ENCODE measurements at regions not wholly inside any gene's neighbourhood (a gene's known extent, or its start where the extent isn't known, plus 50 kb on each side); places are given as distances from the start of the nearest gene placed in this dataset.

- intact Hi-C loops (cut with DNase I): no loop called here
- ATAC-seq (no peak), DNase-seq (no peak)
- Histone ChIP-seq H3K27ac (no peak overlapping the region), H3K4me1 (no peaks in the 10 kb centered on the region), H3K4me3 (no peak overlapping the region), H3K9me3 (no peaks in the 10 kb centered on the region), H3K27me3 (no peaks in the 10 kb centered on the region), H3K36me3 (no peaks in the 10 kb centered on the region)
- TF ChIP-seq CTCF (IDR thresholded peaks at IDR 0.05): no peak
Observed at GRCh38 chr12:63023926-63024325, 89.0 kb upstream of the PPM1H start.

- TF ChIP-seq CTCF (IDR thresholded peaks at IDR 0.05): no peak
- intact Hi-C loops (cut with DNase I): no loop called here
- no peak overlapping the region for H3K27ac ChIP-seq
- ATAC-seq: no peak
- no peaks in the 10 kb centered on the region for H3K4me1 ChIP-seq
- DNase-seq: no peak
- no peaks in the 10 kb centered on the region for H3K36me3 ChIP-seq
- no peaks in the 10 kb centered on the region for H3K27me3 ChIP-seq
- no peaks in the 10 kb centered on the region for H3K9me3 ChIP-seq
- H3K4me3 ChIP-seq: no peak overlapping the region
Observed at GRCh38 chr12:63021116-63021515, 86.2 kb upstream of the PPM1H start.

- Histone ChIP-seq H3K4me3 (no peak overlapping the region), H3K27me3 (no peaks in the 10 kb centered on the region), H3K4me1 (no peaks in the 10 kb centered on the region), H3K9me3 (no peaks in the 10 kb centered on the region), H3K27ac (no peak overlapping the region), H3K36me3 (no peaks in the 10 kb centered on the region)
- no peak for TF ChIP-seq CTCF (IDR thresholded peaks at IDR 0.05)
- ATAC-seq: no peak
- intact Hi-C loops (cut with DNase I): no loop called here
- no peak for DNase-seq
Observed at GRCh38 chr12:63020269-63020668, 85.3 kb upstream of the PPM1H start.

GRCh38 chr12:63018273-63018672 lies 83.3 kb upstream of the PPM1H start:
- Histone ChIP-seq H3K36me3 (no peaks in the 10 kb centered on the region), H3K4me1 (no peaks in the 10 kb centered on the region), H3K27me3 (no peaks in the 10 kb centered on the region), H3K9me3 (no peaks in the 10 kb centered on the region), H3K27ac (no peak overlapping the region), H3K4me3 (no peak overlapping the region)
- no peak for ATAC-seq
- DNase-seq: no peak
- intact Hi-C loops (cut with DNase I): no loop called here
- TF ChIP-seq CTCF (IDR thresholded peaks at IDR 0.05): no peak

GRCh38 chr12:63013302-63013701 lies 78.4 kb upstream of the PPM1H start:
- Histone ChIP-seq H3K9me3 (no peaks in the 10 kb centered on the region), H3K4me3 (no peak overlapping the region), H3K4me1 (no peaks in the 10 kb centered on the region), H3K27me3 (no peaks in the 10 kb centered on the region), H3K27ac (no peak overlapping the region), H3K36me3 (no peaks in the 10 kb centered on the region)
- ATAC-seq (no peak), DNase-seq (no peak)
- intact Hi-C loops (cut with DNase I): no loop called here
- TF ChIP-seq CTCF (IDR thresholded peaks at IDR 0.05): no peak

Measured in left lung (tissue), 4 donors.